Suprapubic skin (tissue), 3 donors: ENCODE measurements at regions not wholly inside any gene's neighbourhood (a gene's known extent, or its start where the extent isn't known, plus 50 kb on each side); places are given as distances from the start of the nearest gene placed in this dataset.

Experiments
- POLR2A ChIP-seq, 2 donors: fragments of 450-650 bp; IDR thresholded peaks; one replicate each; pipeline ENCODE4 v1.6.1; 2017; ENCODE audit warnings: antibody characterized with exemption in 2 of 2, mild to moderate bottlenecking in 2 of 2, moderate library complexity in 2 of 2
- TF ChIP-seq, protein P1 (sequence below), 2 donors: fragments of 200-600 bp in 1 of 2; fragments of 450-650 bp in 1 of 2; sonication (generic) in 1 of 2; IDR thresholded peaks; one replicate each; pipeline ENCODE4 v1.5.1; 2016 to 2019; ENCODE audit warnings: antibody characterized with exemption in 2 of 2, mild to moderate bottlenecking in 1 of 2, moderate library complexity in 1 of 2

DNA sequence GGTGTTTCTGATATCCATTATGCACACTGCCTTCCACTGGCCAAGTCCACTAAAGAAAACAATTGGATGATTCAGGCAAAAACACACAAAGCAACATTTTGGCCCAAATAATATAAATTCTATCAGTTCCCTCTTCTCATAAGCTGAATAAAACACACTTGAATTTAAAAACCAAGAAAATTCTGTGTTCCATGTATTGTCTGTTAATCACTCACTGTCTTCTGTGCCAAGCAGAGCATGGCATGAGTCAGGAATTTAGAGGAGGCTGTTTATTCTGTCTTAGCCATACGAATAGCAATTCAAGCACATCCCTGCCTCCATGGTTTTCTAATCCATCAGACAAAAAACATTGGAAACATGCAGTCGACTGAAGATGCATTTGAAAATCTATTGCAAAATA is 215.6 kb upstream of the UMPS start:
- no peak for TF ChIP-seq POLR2A (IDR thresholded peaks at IDR 0.05)
- TF ChIP-seq, protein P1, sequence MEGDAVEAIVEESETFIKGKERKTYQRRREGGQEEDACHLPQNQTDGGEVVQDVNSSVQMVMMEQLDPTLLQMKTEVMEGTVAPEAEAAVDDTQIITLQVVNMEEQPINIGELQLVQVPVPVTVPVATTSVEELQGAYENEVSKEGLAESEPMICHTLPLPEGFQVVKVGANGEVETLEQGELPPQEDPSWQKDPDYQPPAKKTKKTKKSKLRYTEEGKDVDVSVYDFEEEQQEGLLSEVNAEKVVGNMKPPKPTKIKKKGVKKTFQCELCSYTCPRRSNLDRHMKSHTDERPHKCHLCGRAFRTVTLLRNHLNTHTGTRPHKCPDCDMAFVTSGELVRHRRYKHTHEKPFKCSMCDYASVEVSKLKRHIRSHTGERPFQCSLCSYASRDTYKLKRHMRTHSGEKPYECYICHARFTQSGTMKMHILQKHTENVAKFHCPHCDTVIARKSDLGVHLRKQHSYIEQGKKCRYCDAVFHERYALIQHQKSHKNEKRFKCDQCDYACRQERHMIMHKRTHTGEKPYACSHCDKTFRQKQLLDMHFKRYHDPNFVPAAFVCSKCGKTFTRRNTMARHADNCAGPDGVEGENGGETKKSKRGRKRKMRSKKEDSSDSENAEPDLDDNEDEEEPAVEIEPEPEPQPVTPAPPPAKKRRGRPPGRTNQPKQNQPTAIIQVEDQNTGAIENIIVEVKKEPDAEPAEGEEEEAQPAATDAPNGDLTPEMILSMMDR (IDR thresholded peaks at IDR 0.05): no peak
